Ovary (tissue), 7 donors: ENCODE measurements at regions not wholly inside any gene's neighbourhood (a gene's known extent, or its start where the extent isn't known, plus 50 kb on each side); places are given as distances from the start of the nearest gene placed in this dataset.

Experiments
- DNase-seq, 5 donors: peaks; one replicate each; pipeline ENCODE4 v3.0.0-alpha.2; 2019 to 2020
- H3K27ac ChIP-seq, 2 donors: fragments of 200-600 bp; one replicate each; pipeline versions ENCODE4 v1.5.1 to v1.8.0; 2019 to 2022
- H3K27me3 ChIP-seq: fragments of 200-600 bp; one replicate; pipeline ENCODE4 v1.8.0; 2022
- H3K36me3 ChIP-seq: fragments of 200-600 bp; sonication (generic); one replicate; pipeline ENCODE4 v1.5.1; 2019
- H3K4me1 ChIP-seq: one replicate; pipeline ENCODE4 v1.8.1; 2013; ENCODE audit warnings: mild to moderate bottlenecking, moderate library complexity; ENCODE audit not compliant: insufficient read depth
- H3K4me3 ChIP-seq: fragments of 200-600 bp; sonication (generic); one replicate; pipeline ENCODE4 v1.5.1; 2017
- H3K9me3 ChIP-seq, 2 donors: fragments of 200-600 bp in 1 of 2; sonication (generic) in 1 of 2; one replicate each; pipeline versions ENCODE4 v1.5.1 to v1.8.1; 2013 to 2019; ENCODE audit warnings: mild to moderate bottlenecking in 1 of 2, moderate library complexity in 1 of 2
- EP300 ChIP-seq: sonication (generic); formaldehyde crosslinking; IDR thresholded peaks from one replicate; pipeline ENCODE4 v1.6.1; 2017; ENCODE audit warnings: antibody characterized with exemption
- POLR2A ChIP-seq: fragments of 450-650 bp; IDR thresholded peaks from one replicate; pipeline ENCODE4 v1.6.1; 2017; ENCODE audit warnings: antibody characterized with exemption, mild to moderate bottlenecking, moderate library complexity
- WGBS, 3 donors: extraction: QIAGEN DNeasy Blood & Tissue Kit in 1 of 3; methylation state at CpG; one replicate each; pipeline versions ENCODE4 v1.1.5 to v1.1.7; 2013 to 2017; 5-methylcytosine and 5-hydroxymethylcytosine counted together
- intact Hi-C, 4 donors: fragments of 100-400 bp; cut with DNase I; formaldehyde crosslinking; loops; one replicate each; pipeline versions ENCODE4 v1.11.0 to v1.15.1; 2022 to 2023
- TF ChIP-seq, protein P1 (sequence below), 3 donors: fragments of 450-650 bp in 2 of 3; fragments of 200-600 bp in 1 of 3; IDR thresholded peaks; one replicate each; pipeline versions ENCODE4 v1.5.1 to v1.8.0; 2016 to 2022; ENCODE audit warnings: antibody characterized with exemption in 3 of 3, mild to moderate bottlenecking in 1 of 3
- donor health status: DM: no; HTN: no; CAD: no; lungs with moderate emphysema.
- donor health status: DM: no; HTN: no; CAD: no.
- donor health status: Bipolar disorder and iron deficiency.
- donor health status: DM: no; HTN: no; CAD: no.
- donor health status: DM: yes; HTN: yes; CAD: no.

DNA sequence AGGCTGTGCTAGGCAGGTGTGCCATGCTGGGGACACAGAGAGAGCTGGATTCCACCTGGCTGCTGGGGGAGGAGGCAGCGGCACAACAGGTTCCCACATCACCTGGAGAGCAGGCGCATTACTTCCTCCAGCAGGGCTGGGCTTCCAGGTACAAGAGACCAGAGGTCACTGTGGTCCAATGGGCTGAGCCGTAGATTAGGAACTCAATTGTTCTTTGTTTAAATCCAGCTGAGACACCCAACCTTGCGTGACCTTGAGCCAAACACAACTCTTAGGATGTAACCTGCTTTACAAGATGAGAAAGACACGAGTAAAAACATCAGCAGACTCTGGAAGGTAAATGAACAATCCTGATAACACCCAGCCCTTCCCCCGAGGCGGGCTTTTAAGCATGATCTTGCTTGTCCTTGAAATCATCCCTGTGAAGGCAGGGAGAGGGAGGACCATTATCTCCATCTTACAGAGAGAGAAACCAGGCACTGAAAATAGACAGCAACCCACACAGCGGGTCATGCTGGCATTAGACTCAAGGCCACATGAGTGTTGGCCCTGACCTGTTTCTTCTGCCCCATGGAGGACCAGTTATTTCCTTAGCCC is 216.5 kb upstream of the RREB1 start:
- DNase-seq = peak in 4 of 5 donors; percentile 35 to 56 (median 44)
- intact Hi-C loops = no loop called here
- peak overlapping the region in 1 of 2 donors; percentile 78 for H3K27ac ChIP-seq
- TF ChIP-seq, protein P1, sequence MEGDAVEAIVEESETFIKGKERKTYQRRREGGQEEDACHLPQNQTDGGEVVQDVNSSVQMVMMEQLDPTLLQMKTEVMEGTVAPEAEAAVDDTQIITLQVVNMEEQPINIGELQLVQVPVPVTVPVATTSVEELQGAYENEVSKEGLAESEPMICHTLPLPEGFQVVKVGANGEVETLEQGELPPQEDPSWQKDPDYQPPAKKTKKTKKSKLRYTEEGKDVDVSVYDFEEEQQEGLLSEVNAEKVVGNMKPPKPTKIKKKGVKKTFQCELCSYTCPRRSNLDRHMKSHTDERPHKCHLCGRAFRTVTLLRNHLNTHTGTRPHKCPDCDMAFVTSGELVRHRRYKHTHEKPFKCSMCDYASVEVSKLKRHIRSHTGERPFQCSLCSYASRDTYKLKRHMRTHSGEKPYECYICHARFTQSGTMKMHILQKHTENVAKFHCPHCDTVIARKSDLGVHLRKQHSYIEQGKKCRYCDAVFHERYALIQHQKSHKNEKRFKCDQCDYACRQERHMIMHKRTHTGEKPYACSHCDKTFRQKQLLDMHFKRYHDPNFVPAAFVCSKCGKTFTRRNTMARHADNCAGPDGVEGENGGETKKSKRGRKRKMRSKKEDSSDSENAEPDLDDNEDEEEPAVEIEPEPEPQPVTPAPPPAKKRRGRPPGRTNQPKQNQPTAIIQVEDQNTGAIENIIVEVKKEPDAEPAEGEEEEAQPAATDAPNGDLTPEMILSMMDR (IDR thresholded peaks at IDR 0.05) = no peak
- TF ChIP-seq POLR2A (no peak), EP300 (no peak)
- H3K4me1 ChIP-seq = peaks cover 16% of the 10 kb centered on the region
- H3K36me3 ChIP-seq = no peaks in the 10 kb centered on the region
- no peaks in the 10 kb centered on the region for H3K9me3 ChIP-seq
- 62 to 80% (median 63%) methylated on average over 8 of the region's 8 CpGs for WGBS, 3 donors
- H3K27me3 ChIP-seq = no peaks in the 10 kb centered on the region
- H3K4me3 ChIP-seq = no peak overlapping the region

DNA sequence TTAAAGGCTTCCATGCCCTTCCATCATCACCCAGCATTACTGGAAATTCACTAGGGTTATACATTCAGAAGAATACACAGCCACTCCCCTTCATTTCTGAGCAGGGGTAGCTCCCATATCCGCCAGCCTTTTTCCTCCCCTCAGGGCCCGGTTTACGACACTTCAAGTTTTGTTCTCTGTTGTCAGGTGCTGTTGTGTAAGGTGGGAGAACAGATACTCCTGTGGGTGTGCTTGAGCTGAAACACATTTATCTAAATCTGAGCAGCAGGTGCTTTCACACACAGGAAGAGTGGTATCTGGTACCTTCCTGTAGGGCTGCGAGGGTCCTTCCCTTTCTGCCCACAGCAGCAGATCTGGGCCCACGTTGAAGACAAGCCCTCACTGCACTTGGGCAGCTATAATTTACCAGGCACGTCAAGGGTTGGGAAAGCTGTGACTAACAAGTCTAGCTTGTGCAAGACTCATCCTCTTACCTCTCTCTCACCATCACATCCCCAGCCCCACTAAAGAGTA is 215.8 kb upstream of the RREB1 start:
- DNase-seq = no peak
- Histone ChIP-seq H3K27ac (peak overlapping the region in 1 of 2 donors; percentile 78), H3K9me3 (no peaks in the 10 kb centered on the region), H3K4me1 (peaks cover 16% of the 10 kb centered on the region), H3K27me3 (no peaks in the 10 kb centered on the region), H3K4me3 (no peak overlapping the region), H3K36me3 (no peaks in the 10 kb centered on the region)
- WGBS, 3 donors = 80 to 94% (median 91%) methylated on average over 6 of the region's 6 CpGs
- intact Hi-C loops = no loop called here
- TF ChIP-seq EP300 = no peak
- no peak for TF ChIP-seq POLR2A
- TF ChIP-seq, protein P1 (IDR thresholded peaks at IDR 0.05) = no peak

DNA sequence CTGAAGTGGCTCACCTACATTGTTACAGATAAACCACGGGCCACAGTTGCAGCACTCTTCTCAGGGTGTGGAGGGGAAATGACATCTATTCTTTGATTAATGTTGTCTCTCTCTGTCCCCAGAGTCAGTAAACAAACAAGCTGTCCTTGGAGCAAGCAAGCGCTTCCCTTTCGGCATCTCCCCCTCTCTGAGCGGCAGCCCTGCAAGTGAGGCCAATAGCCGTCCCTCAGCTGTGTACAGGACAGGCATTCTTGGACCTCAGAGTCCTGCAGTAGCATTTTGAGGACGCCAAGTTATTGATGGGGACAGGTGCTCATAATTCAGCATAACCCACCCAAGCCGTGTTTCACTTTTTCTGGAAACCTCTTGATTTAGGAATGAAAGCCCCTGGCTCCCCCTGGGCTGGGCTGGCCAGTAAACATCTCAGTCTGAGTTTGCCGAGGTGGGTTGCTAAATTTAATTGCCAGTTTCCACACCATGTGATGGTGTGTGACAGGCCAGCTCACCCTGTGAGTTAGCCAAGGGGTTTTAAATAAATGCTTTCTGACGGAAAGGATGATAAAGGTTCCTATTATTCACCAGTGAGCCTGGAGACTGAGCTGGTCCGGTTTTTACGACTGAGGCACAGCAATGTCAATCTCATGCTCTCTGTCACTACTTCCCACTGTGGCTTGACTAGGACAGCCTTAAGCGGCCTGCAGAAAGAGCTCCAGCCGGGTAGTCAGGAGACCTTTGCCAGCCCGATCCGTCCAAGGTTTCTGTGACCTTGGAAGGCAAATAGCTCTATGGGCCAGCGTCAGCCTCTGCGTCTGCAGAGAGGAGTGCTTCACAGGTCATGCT is 214.8 kb upstream of the RREB1 start:
- intact Hi-C loops = no loop called here
- H3K36me3 ChIP-seq = no peaks in the 10 kb centered on the region
- no peaks in the 10 kb centered on the region for H3K9me3 ChIP-seq
- no peak overlapping the region for H3K4me3 ChIP-seq
- WGBS, 3 donors = 47 to 50% (median 50%) methylated on average over 17 of the region's 17 CpGs
- TF ChIP-seq EP300 = no peak
- TF ChIP-seq, protein P1 (IDR thresholded peaks at IDR 0.05) = no peak
- TF ChIP-seq POLR2A = no peak
- peak overlapping the region in 1 of 2 donors; percentile 78 for H3K27ac ChIP-seq
- no peaks in the 10 kb centered on the region for H3K27me3 ChIP-seq
- H3K4me1 ChIP-seq = peaks cover 16% of the 10 kb centered on the region
- peak; percentile 64 to 83 (median 71) for DNase-seq

DNA sequence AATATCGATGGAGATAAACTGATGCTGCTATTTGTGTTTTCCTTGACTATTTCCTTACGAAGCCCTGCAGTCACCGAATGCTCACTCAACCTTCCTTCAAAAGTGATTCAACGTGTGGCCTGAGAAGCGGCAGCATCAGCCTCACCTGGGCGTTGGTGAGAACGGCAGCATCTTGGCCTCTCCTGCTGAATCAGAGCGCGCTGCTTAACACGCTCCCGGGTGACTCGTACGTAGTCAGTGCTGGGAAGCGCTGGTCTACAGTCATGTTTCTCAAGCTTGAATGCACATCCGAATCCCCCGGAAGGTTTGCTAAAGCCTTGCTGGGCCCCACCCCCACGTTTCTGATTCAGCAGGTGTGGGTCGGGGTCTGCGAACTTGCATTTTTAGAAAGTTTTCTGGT is 214.1 kb upstream of the RREB1 start:
- peaks cover 16% of the 10 kb centered on the region for H3K4me1 ChIP-seq
- intact Hi-C loops = no loop called here
- no peak for DNase-seq
- no peaks in the 10 kb centered on the region for H3K27me3 ChIP-seq
- TF ChIP-seq EP300 = no peak
- TF ChIP-seq POLR2A = no peak
- TF ChIP-seq, protein P1 (IDR thresholded peaks at IDR 0.05) = no peak
- no peaks in the 10 kb centered on the region for H3K9me3 ChIP-seq
- H3K4me3 ChIP-seq = no peak overlapping the region
- H3K36me3 ChIP-seq = no peaks in the 10 kb centered on the region
- WGBS, 3 donors = 79 to 82% (median 80%) methylated on average over 19 of the region's 19 CpGs
- H3K27ac ChIP-seq = peak overlapping the region in 1 of 2 donors; percentile 78
